ENCODE measurements at regions not wholly inside any gene's neighbourhood (a gene's known extent, or its start where the extent isn't known, plus 50 kb on each side); places are given as distances from the start of the nearest gene placed in this dataset.
A peak's percentile ranks its signal among the peaks of the same experiment; 100 is the strongest.

- Histone ChIP-seq H4K8ac (replicated peaks; ENCODE audit: insufficient read length, low read depth, low read length) (no peak overlapping the region), H3K27me3 (ENCODE audit: insufficient read depth, low read length) (no peaks in the 10 kb centered on the region; the same call in 1 of the 2 replicates), H3K79me1 (ENCODE audit: insufficient read depth, low read depth, low read length, poor library complexity, severe bottlenecking) (no peaks in the 10 kb centered on the region), H3T11ph (ENCODE audit: low read length) (no peak overlapping the region), H3K9me3 (ENCODE audit: control insufficient read depth, low read depth, low read length) (no peaks in the 10 kb centered on the region), H4K20me1 (ENCODE audit: control insufficient read depth, insufficient read depth, insufficient read length) (no peaks in the 10 kb centered on the region), H4K5ac (ENCODE audit: insufficient read length, low read depth, low read length) (no peak overlapping the region), H3K4me1 (ENCODE audit: insufficient read depth, low read length) (no peaks in the 10 kb centered on the region; the same call in 1 of the 2 replicates), H2AK5ac (ENCODE audit: insufficient read length, low read length) (no peak overlapping the region), H2BK12ac (ENCODE audit: insufficient read length, low read depth, low read length) (no peak overlapping the region), H3K4ac (ENCODE audit: low read depth, low read length) (no peak overlapping the region), H3K23me2 (ENCODE audit: insufficient read length, low read depth, low read length, poor library complexity, severe bottlenecking) (no peaks in the 10 kb centered on the region), H2BK120ac (ENCODE audit: low read depth, low read length, poor library complexity, severe bottlenecking) (no peak overlapping the region), H3K14ac (ENCODE audit: insufficient read depth, low read length) (no peak overlapping the region), H3K4me2 (ENCODE audit: insufficient read depth, insufficient read length, low read length) (no peak overlapping the region), H3K27ac (ENCODE audit: insufficient read length, low read depth, low read length) (no peak overlapping the region), H3K18ac (ENCODE audit: insufficient read length, low read depth, low read length) (no peak overlapping the region), H2BK15ac (ENCODE audit: low read depth, low read length) (no peak overlapping the region), H2BK20ac (ENCODE audit: low read depth, low read length, poor library complexity, severe bottlenecking) (no peak overlapping the region), H2BK5ac (ENCODE audit: insufficient read length, low read length) (no peak overlapping the region), H2AFZ (ENCODE audit: low read length) (no peak overlapping the region), H3K9ac (ENCODE audit: extremely low read depth, insufficient read length, low read length) (no peak overlapping the region), H3K56ac (ENCODE audit: insufficient read length, low read depth, low read length) (no peak overlapping the region), H4K91ac (ENCODE audit: insufficient read length, low read depth, low read length) (no peak overlapping the region), H3K23ac (ENCODE audit: insufficient read length, low read depth, low read length) (no peak overlapping the region), H3K79me2 (ENCODE audit: insufficient read depth, low read length) (no peaks in the 10 kb centered on the region)
- Mint-ChIP-seq H3K36me3 (ENCODE audit: insufficient read depth in 1 of 3, low read depth in 3 of 3) (no peaks in the 10 kb centered on the region), H3K4me3 (no peak overlapping the region), H3K27ac (0 out of 7 replicates have a peak overlapping the region, but pooled peaks of 1 of the 3 experiments have one; percentile 46), H3K27me3 (ENCODE audit: low read depth) (peaks cover 45% of the 10 kb centered on the region), H3K9me3 (no peaks in the 10 kb centered on the region; a peak in 1 of 5 replicates), H3K4me1 (peaks cover 46 to 68% of the 10 kb centered on the region in 2 experiments)
- no peak for DNase-seq
- no peak for TF ChIP-seq CTCF (conservative IDR thresholded peaks at IDR 0.05)
- no CpG with 5 or more reads among the region's 8 CpGs for WGBS (ENCODE audit: extremely low coverage, insufficient read length, low lambda C conversion rate)
Observed at GRCh38 chr3:193873426-193874201, 262.3 kb upstream of the HES1 start.

Data from H9 (cell line).